ENCODE measurements at regions not wholly inside any gene's neighbourhood (a gene's known extent, or its start where the extent isn't known, plus 50 kb on each side); places are given as distances from the start of the nearest gene placed in this dataset.

GRCh38 chr2:22442051-22442450 lies 942.9 kb upstream of the KLHL29 start:
- TF ChIP-seq, protein P1, sequence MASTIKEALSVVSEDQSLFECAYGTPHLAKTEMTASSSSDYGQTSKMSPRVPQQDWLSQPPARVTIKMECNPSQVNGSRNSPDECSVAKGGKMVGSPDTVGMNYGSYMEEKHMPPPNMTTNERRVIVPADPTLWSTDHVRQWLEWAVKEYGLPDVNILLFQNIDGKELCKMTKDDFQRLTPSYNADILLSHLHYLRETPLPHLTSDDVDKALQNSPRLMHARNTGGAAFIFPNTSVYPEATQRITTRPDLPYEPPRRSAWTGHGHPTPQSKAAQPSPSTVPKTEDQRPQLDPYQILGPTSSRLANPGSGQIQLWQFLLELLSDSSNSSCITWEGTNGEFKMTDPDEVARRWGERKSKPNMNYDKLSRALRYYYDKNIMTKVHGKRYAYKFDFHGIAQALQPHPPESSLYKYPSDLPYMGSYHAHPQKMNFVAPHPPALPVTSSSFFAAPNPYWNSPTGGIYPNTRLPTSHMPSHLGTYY (CRISPR knock-in tag; IDR thresholded peaks at IDR 0.05) = no peak
- TF ChIP-seq RELA (CRISPR knock-in tag; IDR thresholded peaks at IDR 0.05; ENCODE audit: borderline replicate concordance) (no peak), ZNF671 (CRISPR knock-in tag; IDR thresholded peaks at IDR 0.05) (no peak), TCF7 (CRISPR knock-in tag; IDR thresholded peaks at IDR 0.05; ENCODE audit: low read depth) (no peak), ZBTB21 (CRISPR knock-in tag; IDR thresholded peaks at IDR 0.05; ENCODE audit: borderline replicate concordance) (no peak), EMX1 (CRISPR knock-in tag; IDR thresholded peaks at IDR 0.05) (no peak), ZMAT4 (CRISPR knock-in tag; IDR thresholded peaks at IDR 0.05) (no peak), MYBL2 (CRISPR knock-in tag; IDR thresholded peaks at IDR 0.05) (no peak), CREM (CRISPR knock-in tag; IDR thresholded peaks at IDR 0.05) (no peak), ZNF317 (CRISPR knock-in tag; IDR thresholded peaks at IDR 0.05; ENCODE audit: borderline replicate concordance, low read depth) (no peak), KAT7 (CRISPR knock-in tag; IDR thresholded peaks at IDR 0.05; ENCODE audit: borderline replicate concordance) (no peak), CREB1 (CRISPR knock-in tag; IDR thresholded peaks at IDR 0.05) (no peak), FOXK1 (CRISPR knock-in tag; IDR thresholded peaks at IDR 0.05) (no peak)
- TF ChIP-seq, protein P2, sequence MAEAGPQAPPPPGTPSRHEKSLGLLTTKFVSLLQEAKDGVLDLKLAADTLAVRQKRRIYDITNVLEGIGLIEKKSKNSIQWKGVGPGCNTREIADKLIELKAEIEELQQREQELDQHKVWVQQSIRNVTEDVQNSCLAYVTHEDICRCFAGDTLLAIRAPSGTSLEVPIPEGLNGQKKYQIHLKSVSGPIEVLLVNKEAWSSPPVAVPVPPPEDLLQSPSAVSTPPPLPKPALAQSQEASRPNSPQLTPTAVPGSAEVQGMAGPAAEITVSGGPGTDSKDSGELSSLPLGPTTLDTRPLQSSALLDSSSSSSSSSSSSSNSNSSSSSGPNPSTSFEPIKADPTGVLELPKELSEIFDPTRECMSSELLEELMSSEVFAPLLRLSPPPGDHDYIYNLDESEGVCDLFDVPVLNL (CRISPR knock-in tag; IDR thresholded peaks at IDR 0.05; ENCODE audit: borderline replicate concordance, low read depth) = no peak
- Mint-ChIP-seq H3K27me3 (ENCODE audit: low read depth) (no peaks in the 10 kb centered on the region), H3K9me3 (peaks cover 3% of the 10 kb centered on the region), H3K4me3 (no peak overlapping the region), H3K27ac (no peak overlapping the region), H3K36me3 (no peaks in the 10 kb centered on the region), H3K4me1 (no peaks in the 10 kb centered on the region)
- ATAC-seq (no peak), DNase-seq (ENCODE audit: low spot score) (no peak)
- ChIA-PET POLR2A (no interaction called here), CTCF (no interaction called here)

GRCh38 chr2:22444281-22444680 lies 940.7 kb upstream of the KLHL29 start:
- ATAC-seq (no peak), DNase-seq (ENCODE audit: low spot score) (no peak)
- Mint-ChIP-seq H3K4me3 (no peak overlapping the region), H3K27me3 (ENCODE audit: low read depth) (no peaks in the 10 kb centered on the region), H3K9me3 (peaks cover 15% of the 10 kb centered on the region), H3K36me3 (no peaks in the 10 kb centered on the region), H3K4me1 (no peaks in the 10 kb centered on the region), H3K27ac (no peak overlapping the region)
- ChIA-PET CTCF (no interaction called here), POLR2A (no interaction called here)
- TF ChIP-seq TEAD4 (CRISPR knock-in tag; IDR thresholded peaks at IDR 0.05) = no peak
- TF ChIP-seq ZNF396 (CRISPR knock-in tag; IDR thresholded peaks at IDR 0.05; ENCODE audit: borderline replicate concordance) = no peak
- TF ChIP-seq SMAD4 (CRISPR knock-in tag; IDR thresholded peaks at IDR 0.05) = no peak
- TF ChIP-seq ATF1 (CRISPR knock-in tag; IDR thresholded peaks at IDR 0.05) = no peak
- no peak for TF ChIP-seq ZBTB43 (CRISPR knock-in tag; IDR thresholded peaks at IDR 0.05)
- TF ChIP-seq NR2C2 (CRISPR knock-in tag; IDR thresholded peaks at IDR 0.05) = no peak
- TF ChIP-seq ZNF671 (CRISPR knock-in tag; IDR thresholded peaks at IDR 0.05) = no peak
- TF ChIP-seq ELF4 (CRISPR knock-in tag; IDR thresholded peaks at IDR 0.05; ENCODE audit: low read depth) = no peak
- TF ChIP-seq, protein P3, sequence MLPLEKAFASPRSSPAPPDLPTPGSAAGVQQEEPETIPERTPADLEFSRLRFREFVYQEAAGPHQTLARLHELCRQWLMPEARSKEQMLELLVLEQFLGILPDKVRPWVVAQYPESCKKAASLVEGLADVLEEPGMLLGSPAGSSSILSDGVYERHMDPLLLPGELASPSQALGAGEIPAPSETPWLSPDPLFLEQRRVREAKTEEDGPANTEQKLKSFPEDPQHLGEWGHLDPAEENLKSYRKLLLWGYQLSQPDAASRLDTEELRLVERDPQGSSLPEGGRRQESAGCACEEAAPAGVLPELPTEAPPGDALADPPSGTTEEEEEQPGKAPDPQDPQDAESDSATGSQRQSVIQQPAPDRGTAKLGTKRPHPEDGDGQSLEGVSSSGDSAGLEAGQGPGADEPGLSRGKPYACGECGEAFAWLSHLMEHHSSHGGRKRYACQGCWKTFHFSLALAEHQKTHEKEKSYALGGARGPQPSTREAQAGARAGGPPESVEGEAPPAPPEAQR (CRISPR knock-in tag; IDR thresholded peaks at IDR 0.05) = no peak
- TF ChIP-seq TEAD1 (CRISPR knock-in tag; IDR thresholded peaks at IDR 0.05) = no peak
- TF ChIP-seq HMGA2 (CRISPR knock-in tag; IDR thresholded peaks at IDR 0.05) = no peak
- TF ChIP-seq CREM (CRISPR knock-in tag; IDR thresholded peaks at IDR 0.05) = no peak
- no peak for TF ChIP-seq JUN (CRISPR knock-in tag; IDR thresholded peaks at IDR 0.05)

Data from WTC11 (cell line).